Type B pancreatic cell (in vitro differentiated cells): ENCODE measurements at regions not wholly inside any gene's neighbourhood (a gene's known extent, or its start where the extent isn't known, plus 50 kb on each side); places are given as distances from the start of the nearest gene placed in this dataset.

Experiments
- DNase-seq: peaks from one replicate; pipeline ENCODE4 v3.0.0; 2021; ENCODE audit warnings: mixed read lengths; ENCODE audit not compliant: unreplicated experiment; ENCODE audit errors: extremely low spot score
- H3K27ac Mint-ChIP-seq: 2 replicates; pipeline ENCODE4 v1.8.0; 2021; ENCODE audit warnings: mild to moderate bottlenecking, mixed read lengths
- H3K27me3 Mint-ChIP-seq: 2 replicates; pipeline ENCODE4 v1.8.0; 2021; ENCODE audit warnings: mixed read lengths
- H3K36me3 Mint-ChIP-seq: 2 replicates; pipeline ENCODE4 v1.8.0; 2021; ENCODE audit warnings: mixed read lengths
- H3K4me1 Mint-ChIP-seq: one replicate; pipeline ENCODE4 v1.8.0; 2021; ENCODE audit warnings: mixed read lengths; ENCODE audit not compliant: unreplicated experiment
- H3K4me3 Mint-ChIP-seq: 2 replicates; pipeline ENCODE4 v1.8.0; 2021; ENCODE audit warnings: mild to moderate bottlenecking, mixed read lengths
- H3K9me3 Mint-ChIP-seq: 2 replicates; pipeline ENCODE4 v1.8.0; 2021; ENCODE audit warnings: mixed read lengths
- CTCF ChIP-seq: fragments of 200-600 bp; sonication (generic); conservative IDR thresholded peaks from 2 replicates; pipeline ENCODE4 v1.5.0; 2021; ENCODE audit warnings: antibody characterized with exemption, mild to moderate bottlenecking

DNA sequence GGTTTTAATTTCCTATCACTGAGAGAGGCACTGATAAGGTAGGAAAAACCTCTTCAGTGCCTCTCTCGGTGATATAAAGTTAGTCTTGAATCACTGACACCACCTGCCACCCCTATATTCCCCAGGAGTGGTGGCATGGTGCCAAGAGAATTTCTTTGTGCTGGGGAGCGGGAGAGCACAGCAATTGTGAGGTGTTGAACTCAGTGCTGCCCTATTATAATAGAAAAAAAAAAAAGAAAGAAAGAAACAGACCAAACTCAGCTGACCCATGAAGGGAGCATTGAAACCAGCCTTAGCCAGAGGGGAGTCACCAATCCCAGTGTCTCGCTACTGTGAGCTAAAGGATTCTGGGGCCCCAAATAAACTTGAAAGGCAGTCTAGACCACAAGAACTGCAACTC lies 201.4 kb upstream of the STT3B start:
- DNase-seq = no peak
- H3K27me3 Mint-ChIP-seq = no peaks in the 10 kb centered on the region
- no peak for TF ChIP-seq CTCF
- H3K36me3 Mint-ChIP-seq = peaks cover 10% of the 10 kb centered on the region
- H3K27ac Mint-ChIP-seq = no peak overlapping the region
- H3K4me1 Mint-ChIP-seq = no peaks in the 10 kb centered on the region
- H3K9me3 Mint-ChIP-seq = no peaks in the 10 kb centered on the region
- H3K4me3 Mint-ChIP-seq = no peak overlapping the region

- H3K9me3 Mint-ChIP-seq = peaks cover 9% of the 10 kb centered on the region
- H3K27ac Mint-ChIP-seq = no peak overlapping the region
- peaks cover 9% of the 10 kb centered on the region for H3K4me1 Mint-ChIP-seq
- DNase-seq = no peak
- no peaks in the 10 kb centered on the region for H3K36me3 Mint-ChIP-seq
- TF ChIP-seq CTCF = no peak
- H3K4me3 Mint-ChIP-seq = no peak overlapping the region
- H3K27me3 Mint-ChIP-seq = no peaks in the 10 kb centered on the region
These were observed 191.6 kb upstream of the STT3B start for GRCh38 chr3:31341130-31341529.

DNA sequence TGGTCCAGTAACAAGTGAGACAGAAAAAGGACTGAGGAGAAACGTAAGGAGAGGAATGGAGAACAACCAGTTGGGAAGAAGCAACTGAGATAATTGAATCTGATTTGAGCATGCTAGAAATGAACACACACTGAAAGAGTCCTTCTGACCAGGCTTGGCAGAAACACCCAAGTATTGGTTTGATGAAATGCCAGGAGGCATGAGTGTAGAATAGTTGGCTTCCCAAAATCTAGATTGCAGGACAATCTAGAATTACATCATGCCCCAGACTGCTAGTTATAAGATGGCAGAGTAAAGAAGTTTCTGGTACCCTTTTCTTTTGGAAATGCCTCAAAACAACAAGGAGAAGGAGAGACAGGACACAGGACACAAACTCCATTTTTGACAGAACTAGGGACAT lies 189.7 kb upstream of the STT3B start:
- H3K4me3 Mint-ChIP-seq = no peak overlapping the region
- no peak for DNase-seq
- peaks cover 9% of the 10 kb centered on the region for H3K9me3 Mint-ChIP-seq
- peaks cover 9% of the 10 kb centered on the region for H3K4me1 Mint-ChIP-seq
- H3K27me3 Mint-ChIP-seq = no peaks in the 10 kb centered on the region
- no peak for TF ChIP-seq CTCF
- no peaks in the 10 kb centered on the region for H3K36me3 Mint-ChIP-seq
- H3K27ac Mint-ChIP-seq = no peak overlapping the region

DNA sequence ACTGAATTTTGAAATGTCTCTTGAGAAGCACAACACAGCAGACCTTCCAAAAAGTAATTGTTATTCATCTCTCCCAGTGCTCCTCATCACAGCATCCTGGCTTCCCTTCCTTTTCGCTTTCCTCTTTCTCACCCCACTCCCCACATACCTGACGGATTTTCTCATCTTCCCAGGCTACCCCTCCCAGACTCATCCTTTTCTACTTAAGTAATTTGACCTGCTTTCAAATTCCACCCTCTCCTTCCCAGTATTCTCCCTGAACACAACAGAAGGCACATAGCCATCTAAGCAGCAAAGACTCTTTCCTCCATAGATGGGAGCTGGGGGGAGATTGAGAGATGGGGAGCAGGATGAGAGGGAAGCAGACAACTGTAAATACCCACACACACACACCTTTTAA lies 187.1 kb upstream of the STT3B start:
- no peaks in the 10 kb centered on the region for H3K4me1 Mint-ChIP-seq
- DNase-seq = no peak
- no peaks in the 10 kb centered on the region for H3K36me3 Mint-ChIP-seq
- H3K27me3 Mint-ChIP-seq = no peaks in the 10 kb centered on the region
- H3K4me3 Mint-ChIP-seq = no peak overlapping the region
- H3K9me3 Mint-ChIP-seq = peaks cover 9% of the 10 kb centered on the region
- no peak overlapping the region for H3K27ac Mint-ChIP-seq
- no peak for TF ChIP-seq CTCF

DNA sequence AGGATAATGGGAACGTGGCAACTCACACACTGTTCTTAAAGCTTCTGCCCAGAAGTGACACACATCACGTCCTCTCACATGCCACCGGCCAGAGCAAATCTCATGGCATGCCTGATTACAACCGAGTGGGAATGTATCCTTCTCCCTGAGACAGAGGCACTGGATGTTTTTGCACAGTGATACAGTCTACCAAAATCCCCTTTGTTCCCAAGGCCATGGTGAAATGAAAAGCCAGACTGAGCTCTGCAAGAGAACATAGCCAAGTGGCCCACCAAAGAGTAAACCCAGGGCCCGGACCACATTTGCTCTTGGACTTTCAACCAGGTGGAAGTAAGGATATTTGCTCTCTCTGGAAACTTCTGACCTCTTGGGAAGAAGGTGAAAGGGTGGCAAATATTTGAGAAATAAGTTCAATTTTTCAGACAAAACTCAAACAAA lies 186.2 kb upstream of the STT3B start:
- no peaks in the 10 kb centered on the region for H3K4me1 Mint-ChIP-seq
- H3K9me3 Mint-ChIP-seq = peaks cover 9% of the 10 kb centered on the region
- H3K27me3 Mint-ChIP-seq = no peaks in the 10 kb centered on the region
- H3K4me3 Mint-ChIP-seq = no peak overlapping the region
- TF ChIP-seq CTCF = no peak
- H3K36me3 Mint-ChIP-seq = no peaks in the 10 kb centered on the region
- H3K27ac Mint-ChIP-seq = no peak overlapping the region
- no peak for DNase-seq
